Activated CD8-positive, alpha-beta memory T cell treated with anti-CD3 and anti-CD28 coated beads for 24 hours (primary cell): ENCODE measurements at regions not wholly inside any gene's neighbourhood (a gene's known extent, or its start where the extent isn't known, plus 50 kb on each side); places are given as distances from the start of the nearest gene placed in this dataset.
"Not testable (repeated sequence)": the region's sequence is repeated elsewhere in the genome, so short reads cannot be mapped to it uniquely, and the experiment has no call there.

ENCODE experiments used
- DNase-seq: peaks from one replicate; pipeline ENCODE4 v3.0.0-alpha.2; 2020

- DNase-seq = no peak
Observed at GRCh38 chr3:177463863-177464262, 266.6 kb upstream of the TBL1XR1 start.

GRCh38 chr3:177464392-177465256 lies 267.3 kb upstream of the TBL1XR1 start:
- no peak for DNase-seq

- no peak for DNase-seq
Observed at GRCh38 chr3:177465257-177465642, 268.0 kb upstream of the TBL1XR1 start.

DNA sequence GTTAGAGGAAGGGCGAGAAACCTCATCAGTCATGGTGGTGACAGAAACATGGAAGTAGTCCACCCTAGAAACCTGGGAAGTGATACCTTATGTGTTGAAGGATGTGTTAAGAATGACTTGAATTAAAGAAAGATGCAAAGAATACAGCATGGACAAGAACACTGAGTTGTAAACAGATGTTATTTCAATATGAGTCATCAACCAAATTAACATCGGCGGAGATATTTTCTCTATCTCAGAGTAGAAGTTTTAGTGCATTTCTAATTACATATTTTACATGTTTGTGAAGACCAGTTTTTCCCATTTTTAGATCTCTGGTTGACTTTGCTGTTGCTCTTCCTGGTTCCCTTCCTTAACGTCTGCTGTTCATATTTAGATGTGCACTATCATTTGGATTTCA lies 268.8 kb upstream of the TBL1XR1 start:
- no peak for DNase-seq

GRCh38 chr3:177466622-177467021 lies 269.3 kb upstream of the TBL1XR1 start:
- DNase-seq = not testable (repeated sequence)

GRCh38 chr3:177467247-177467985 lies 270.1 kb upstream of the TBL1XR1 start:
- DNase-seq = no peak

GRCh38 chr3:177468331-177468730 lies 271.0 kb upstream of the TBL1XR1 start:
- no peak for DNase-seq

DNA sequence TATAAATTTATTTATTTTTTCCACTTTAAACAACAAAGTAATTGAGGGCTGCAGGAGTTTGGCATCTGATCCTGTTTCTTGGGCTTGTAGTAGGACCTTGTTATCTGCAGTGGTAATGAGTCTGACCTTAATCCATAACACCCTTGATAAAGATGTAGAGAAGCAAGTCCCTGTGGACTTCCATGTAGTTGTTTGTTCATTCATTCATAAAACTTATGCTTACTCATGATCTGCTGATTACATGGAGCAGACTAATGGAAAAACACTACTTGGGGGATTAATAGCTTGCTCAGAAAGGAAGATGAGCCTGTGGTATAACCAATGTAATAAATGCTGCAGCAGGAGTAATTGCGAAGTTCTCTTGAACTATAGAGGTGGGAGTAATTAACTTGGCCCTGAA lies 271.5 kb upstream of the TBL1XR1 start:
- DNase-seq = no peak

GRCh38 chr3:177469216-177469615 lies 271.9 kb upstream of the TBL1XR1 start:
- DNase-seq = no peak

DNA sequence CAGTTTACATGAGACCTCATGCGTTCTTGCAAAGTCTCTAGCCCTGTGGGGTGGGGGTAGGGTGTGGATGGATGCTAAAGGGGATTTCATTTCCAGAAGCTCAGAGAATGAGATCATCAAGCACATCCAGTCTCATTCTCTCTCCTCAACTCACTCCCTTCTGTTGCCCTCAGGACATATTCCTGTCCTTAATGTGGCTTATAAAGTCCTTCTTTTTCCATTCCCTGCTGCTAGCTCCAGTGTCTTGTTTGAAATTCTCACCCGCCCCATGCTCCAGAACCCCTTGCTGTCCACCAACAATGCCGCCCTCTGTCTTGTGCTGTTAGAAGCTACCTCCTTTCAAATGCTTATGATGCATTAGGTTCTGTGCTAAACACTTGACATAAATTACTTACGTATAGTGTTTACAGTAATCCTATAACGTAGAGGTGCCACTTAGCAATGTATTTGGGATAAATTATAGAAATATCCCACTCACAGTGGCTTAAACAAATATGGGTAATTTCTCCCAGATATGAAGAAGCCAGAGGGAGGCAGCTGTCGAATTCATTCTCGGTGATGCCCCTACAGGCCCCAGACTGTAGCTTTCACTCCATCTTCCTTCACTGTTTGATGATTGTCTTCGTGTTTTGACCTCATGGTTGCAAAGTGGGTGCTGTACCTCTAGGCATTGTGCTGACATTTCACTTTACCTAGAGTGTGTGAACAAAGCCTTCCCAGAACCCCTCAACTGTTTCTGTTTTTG lies 273.1 kb upstream of the TBL1XR1 start:
- no peak for DNase-seq

GRCh38 chr3:177471733-177472480 lies 274.6 kb upstream of the TBL1XR1 start:
- no peak for DNase-seq

DNA sequence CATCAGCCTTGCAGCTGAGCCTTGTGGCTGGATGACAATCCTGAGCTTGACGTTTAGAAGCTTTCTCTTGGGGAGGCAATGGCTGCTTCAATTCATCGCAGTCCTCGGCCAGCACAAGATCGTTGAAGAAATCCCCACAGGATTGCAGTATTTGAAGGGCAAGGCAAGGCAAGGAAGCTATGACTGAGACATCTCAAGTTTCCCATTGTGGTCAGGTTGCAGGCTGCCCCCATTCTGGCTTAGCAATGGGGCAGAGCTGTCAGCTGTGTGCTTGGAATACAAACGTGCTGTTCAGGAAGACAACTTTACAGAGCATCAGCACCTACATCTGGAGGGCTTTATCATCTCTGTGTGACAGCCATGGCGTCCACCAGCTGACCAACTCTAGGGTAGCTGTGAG lies 275.9 kb upstream of the TBL1XR1 start:
- no peak for DNase-seq

DNA sequence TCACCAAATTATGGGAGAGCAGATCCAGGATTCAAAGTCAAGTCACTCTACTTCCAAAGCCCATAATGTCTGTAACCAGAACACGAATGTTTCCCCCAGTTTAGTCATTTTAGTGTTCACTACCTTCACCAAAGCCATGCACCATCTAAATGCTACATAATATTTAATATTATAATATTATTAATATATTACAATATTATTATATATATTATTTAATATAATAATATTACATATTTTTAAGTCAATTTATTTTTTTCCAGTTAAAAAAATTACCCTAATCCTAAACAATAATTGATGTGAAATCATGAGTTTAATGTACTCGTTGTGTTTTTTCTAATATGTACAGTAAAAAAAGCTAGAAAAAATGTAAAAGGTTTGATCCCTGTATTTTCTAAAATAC lies 276.6 kb upstream of the TBL1XR1 start:
- no peak for DNase-seq

GRCh38 chr3:177474652-177475355 lies 277.5 kb upstream of the TBL1XR1 start:
- no peak for DNase-seq

DNA sequence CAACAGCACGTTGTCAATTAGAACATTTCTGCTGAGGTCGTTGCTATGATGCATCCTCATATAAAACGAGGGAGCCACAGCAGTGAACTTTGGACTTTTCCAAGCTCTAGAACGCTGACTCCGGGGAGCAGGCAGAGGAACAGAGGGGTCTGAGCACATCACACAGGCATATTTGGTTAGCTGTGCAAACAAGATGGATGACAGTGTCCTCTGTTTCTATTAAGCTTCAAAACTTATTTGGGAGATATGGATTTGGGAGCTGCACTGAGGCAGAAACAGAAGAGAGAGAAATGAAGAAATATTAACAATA lies 278.0 kb upstream of the TBL1XR1 start:
- DNase-seq = no peak

DNA sequence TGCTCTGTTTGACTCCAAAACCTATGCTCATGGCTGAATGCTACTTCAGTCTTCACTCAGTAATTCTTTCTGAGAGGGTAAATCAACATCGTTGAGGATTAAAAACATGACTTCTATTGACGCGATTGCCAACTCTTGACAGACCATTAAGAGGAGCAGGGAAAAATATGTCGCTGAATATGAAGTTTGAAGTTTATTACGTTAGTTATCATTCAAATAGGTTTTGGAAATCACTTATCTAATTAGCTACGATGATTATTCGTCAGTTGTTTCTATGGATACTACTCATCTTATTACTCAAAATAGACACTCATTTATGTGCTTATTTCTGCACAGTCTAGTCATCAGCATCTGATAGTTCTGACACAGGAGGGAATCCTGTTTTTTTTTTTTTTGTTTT lies 279.2 kb upstream of the TBL1XR1 start:
- DNase-seq = no peak

DNA sequence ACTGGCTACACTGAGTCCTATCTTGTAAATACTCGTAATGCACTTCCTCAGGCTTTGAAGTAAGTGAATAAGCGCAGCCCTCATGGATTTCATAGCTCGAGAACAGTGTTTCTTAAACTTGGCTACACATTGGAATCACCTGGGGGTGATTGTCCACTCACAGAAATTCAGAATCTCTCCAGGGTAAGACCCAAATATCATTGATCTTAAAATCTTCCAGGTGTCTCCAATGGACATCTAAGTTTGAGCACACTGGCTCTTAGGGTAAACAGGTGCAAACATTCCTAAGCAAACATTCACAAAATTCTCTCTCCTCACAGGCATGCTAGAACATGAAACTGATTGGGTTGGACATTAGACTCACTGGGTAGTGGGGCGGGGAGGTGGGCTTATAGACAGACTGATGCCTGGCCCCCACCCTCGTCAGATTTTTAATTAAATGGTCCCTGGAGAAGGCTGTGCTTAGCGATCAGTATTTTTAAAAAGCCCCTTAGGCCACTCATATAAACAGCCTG lies 279.7 kb upstream of the TBL1XR1 start:
- no peak for DNase-seq

GRCh38 chr3:177478170-177478867 lies 281.0 kb upstream of the TBL1XR1 start:
- DNase-seq = no peak

DNA sequence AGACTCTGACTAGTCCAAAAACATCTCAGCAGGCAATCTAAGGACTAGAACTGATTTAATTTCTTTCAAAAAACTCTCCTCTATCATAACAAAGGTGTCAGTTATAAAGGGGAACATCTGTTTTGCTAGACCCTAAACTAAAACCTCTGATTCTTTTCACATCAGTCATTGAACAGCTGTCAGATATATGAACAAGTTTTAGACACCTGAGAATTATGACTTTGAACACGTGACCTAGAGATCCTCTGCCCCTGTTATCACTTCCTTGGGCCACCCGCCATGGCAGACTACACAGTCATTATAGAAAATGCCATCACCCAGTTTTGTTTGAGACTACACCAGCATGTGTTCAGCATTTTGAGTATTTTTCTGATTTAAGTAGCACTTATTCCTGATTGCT lies 282.3 kb upstream of the TBL1XR1 start:
- no peak for DNase-seq

- no peak for DNase-seq
Observed at GRCh38 chr3:177481329-177481728, 284.0 kb upstream of the TBL1XR1 start.

DNA sequence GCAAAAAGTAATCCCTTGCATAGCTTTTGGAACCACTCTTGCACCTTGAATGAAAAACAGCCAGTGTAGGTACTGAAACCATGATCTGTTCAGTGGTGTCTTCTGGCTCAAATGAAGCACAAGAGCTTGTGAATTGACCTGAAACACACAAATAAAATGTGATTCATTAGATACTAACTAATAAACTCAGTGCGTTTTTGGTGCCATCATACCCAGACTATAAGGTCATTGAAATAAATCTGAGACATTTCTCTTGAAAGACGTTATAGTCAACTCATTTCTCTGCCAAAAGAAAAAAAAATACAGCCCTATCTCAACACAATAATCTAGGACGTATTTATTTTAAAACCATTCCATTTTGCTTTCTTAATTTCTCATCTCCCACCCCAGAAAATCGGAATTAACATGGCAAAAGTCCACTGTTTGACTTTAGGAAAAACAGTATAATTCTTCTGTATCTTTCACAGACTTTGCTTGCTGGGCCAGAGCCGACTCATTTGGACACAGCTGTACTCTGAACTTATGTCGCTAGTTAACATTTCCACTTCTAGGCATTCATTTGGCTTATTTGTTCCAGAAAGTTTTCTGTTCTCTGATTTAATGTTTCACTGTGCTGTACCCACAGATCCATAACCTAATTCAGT lies 284.9 kb upstream of the TBL1XR1 start:
- no peak for DNase-seq
